ENCODE measurements at regions not wholly inside any gene's neighbourhood (a gene's known extent, or its start where the extent isn't known, plus 50 kb on each side); places are given as distances from the start of the nearest gene placed in this dataset.

- in situ Hi-C loops (cut with MboI; ENCODE audit: low sequenced_read_pairs), result no loop called here
- Histone ChIP-seq H2BK15ac (ENCODE audit: low read depth, low read length) (no peak overlapping the region), H3K14ac (replicated peaks; ENCODE audit: low read depth, low read length) (no peak overlapping the region), H4K91ac (ENCODE audit: insufficient read depth, low read depth, low read length) (no peak overlapping the region), H4K5ac (ENCODE audit: low read depth, low read length) (no peak overlapping the region), H3K18ac (ENCODE audit: low read depth, low read length) (no peak overlapping the region), H3K79me1 (ENCODE audit: low read depth in 1 of 2, low read length in 2 of 2) (no peaks in the 10 kb centered on the region), H4K8ac (ENCODE audit: low read depth in 2 of 2, low read length in 2 of 2) (no peak overlapping the region), H3K23ac (ENCODE audit: low read depth, low read length) (no peak overlapping the region), H2AK5ac (ENCODE audit: low read depth, low read length) (no peak overlapping the region), H3K4me2 (ENCODE audit: low read depth, low read length) (no peak overlapping the region), H2BK5ac (ENCODE audit: low read depth, low read length, poor library complexity, severe bottlenecking) (no peak overlapping the region), H2BK120ac (ENCODE audit: low read depth, low read length) (no peak overlapping the region), H3K4me3 (ENCODE audit: insufficient read depth, low read depth, low read length) (no peak overlapping the region), H3K27ac (ENCODE audit: insufficient read depth, low read length) (no peak overlapping the region), H3K27me3 (ENCODE audit: control insufficient read depth, insufficient read depth, low read length) (no peaks in the 10 kb centered on the region), H2BK20ac (ENCODE audit: low read depth, low read length) (no peak overlapping the region), H3K56ac (ENCODE audit: extremely low read depth, insufficient read depth, low read length) (no peak overlapping the region), H3K36me3 (ENCODE audit: control insufficient read depth, insufficient read depth, low read length) (no peaks in the 10 kb centered on the region), H3K9me3 (ENCODE audit: control insufficient read depth, insufficient read depth, low read length) (peaks cover 64% of the 10 kb centered on the region), H2AFZ (replicated peaks; ENCODE audit: low read length, poor library complexity) (no peak overlapping the region), H3K4ac (ENCODE audit: low read depth, low read length) (no peak overlapping the region), H2AK9ac (replicated peaks; ENCODE audit: low read depth, low read length, poor library complexity) (no peak overlapping the region), H3K4me1 (ENCODE audit: control insufficient read depth, insufficient read depth, low read length) (no peaks in the 10 kb centered on the region), H4K20me1 (ENCODE audit: insufficient read depth, low read length) (no peaks in the 10 kb centered on the region), H3K9ac (ENCODE audit: low read depth, low read length) (no peak overlapping the region), H3K9me1 (ENCODE audit: insufficient read depth, low read length) (no peaks in the 10 kb centered on the region)
- WGBS, 2 experiments (ENCODE audit: extremely low coverage in 2 of 2, insufficient read length in 1 of 2), result 33% methylated on average over 2 of the region's 27 CpGs; no CpG with 5 or more reads in 1 of the 2 experiments
- no peak for TF ChIP-seq MAZ (IDR thresholded peaks at IDR 0.05; ENCODE audit: borderline replicate concordance, low read depth, low read length)
- TF ChIP-seq RAD21 (IDR thresholded peaks at IDR 0.05; ENCODE audit: low read length), result no peak
- TF ChIP-seq ELK1 (IDR thresholded peaks at IDR 0.05; ENCODE audit: borderline replicate concordance, low read depth, low read length), result no peak
- TF ChIP-seq USF2 (IDR thresholded peaks at IDR 0.05; ENCODE audit: low read depth, low read length), result no peak
- POLR2A ChIA-PET (ENCODE audit: unreplicated experiment), result no interaction called here
- DNase-seq, result no peak
- dilution Hi-C loops (cut with HindIII; ENCODE audit: low sequenced_read_pairs, unreplicated experiment), result no loop called here
- no TSS peak for BruUV-seq (replicated peaks)
- CTCF ChIA-PET, result no interaction called here
- intact Hi-C loops (cut with micrococcal nuclease), result no loop called here
- no peak for ATAC-seq (ENCODE audit: low read depth)
Observed at GRCh38 chr22:49021131-49021925, 806.3 kb downstream of the BRD1 start.

Data from IMR-90 (cell line).